Cardiac fibroblast (primary cell): ENCODE measurements at regions not wholly inside any gene's neighbourhood (a gene's known extent, or its start where the extent isn't known, plus 50 kb on each side); places are given as distances from the start of the nearest gene placed in this dataset.
A peak's percentile ranks its signal among the peaks of the same experiment; 100 is the strongest.
"Not testable (repeated sequence)": the region's sequence is repeated elsewhere in the genome, so short reads cannot be mapped to it uniquely, and the experiment has no call there.

Source experiments
- DNase-seq, 2 donors: peaks; one replicate each; pipeline versions ENCODE4 v3.0.0 to v3.0.0-alpha.2; 2010; ENCODE audit warnings: low read depth in 2 of 2
- H3K4me3 ChIP-seq, 2 donors: replicated peaks in 1 of 2; 1 replicate in 1 of 2; 2 replicates in 1 of 2; pipeline ENCODE4 v1.5.1; 2011; ENCODE audit warnings: low read depth in 2 of 2, low read length in 2 of 2, mild to moderate bottlenecking in 2 of 2, moderate library complexity in 1 of 2
- TF ChIP-seq, protein P1 (sequence below): IDR thresholded peaks from one replicate; pipeline ENCODE4 v1.5.1; 2011; ENCODE audit warnings: low read depth, mild to moderate bottlenecking, low read length, inconsistent platforms

DNA sequence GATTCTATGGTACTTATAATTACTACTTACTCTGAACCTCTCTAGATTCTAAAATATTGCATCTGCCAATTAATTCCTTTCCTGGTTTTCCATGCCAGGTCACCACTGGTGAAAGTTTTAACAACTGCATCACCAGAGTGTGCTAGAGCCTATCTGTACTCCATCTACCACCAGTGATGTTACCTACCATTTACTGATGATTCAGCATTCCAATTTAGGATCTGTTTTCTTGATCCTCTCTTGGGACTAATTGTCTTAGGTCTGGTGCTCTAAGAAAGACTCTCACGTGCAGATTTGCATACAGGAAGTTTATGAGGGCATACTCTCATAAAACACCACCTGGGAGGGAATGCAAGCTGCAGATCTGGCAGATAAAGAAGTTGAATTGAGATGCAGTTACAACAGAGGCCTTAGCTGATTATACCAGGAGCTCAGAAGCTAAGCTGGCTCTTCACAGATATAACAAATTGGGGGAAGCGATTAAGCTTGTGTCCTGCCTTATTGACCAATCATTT is 347.6 kb upstream of the VRK2 start:
- TF ChIP-seq, protein P1, sequence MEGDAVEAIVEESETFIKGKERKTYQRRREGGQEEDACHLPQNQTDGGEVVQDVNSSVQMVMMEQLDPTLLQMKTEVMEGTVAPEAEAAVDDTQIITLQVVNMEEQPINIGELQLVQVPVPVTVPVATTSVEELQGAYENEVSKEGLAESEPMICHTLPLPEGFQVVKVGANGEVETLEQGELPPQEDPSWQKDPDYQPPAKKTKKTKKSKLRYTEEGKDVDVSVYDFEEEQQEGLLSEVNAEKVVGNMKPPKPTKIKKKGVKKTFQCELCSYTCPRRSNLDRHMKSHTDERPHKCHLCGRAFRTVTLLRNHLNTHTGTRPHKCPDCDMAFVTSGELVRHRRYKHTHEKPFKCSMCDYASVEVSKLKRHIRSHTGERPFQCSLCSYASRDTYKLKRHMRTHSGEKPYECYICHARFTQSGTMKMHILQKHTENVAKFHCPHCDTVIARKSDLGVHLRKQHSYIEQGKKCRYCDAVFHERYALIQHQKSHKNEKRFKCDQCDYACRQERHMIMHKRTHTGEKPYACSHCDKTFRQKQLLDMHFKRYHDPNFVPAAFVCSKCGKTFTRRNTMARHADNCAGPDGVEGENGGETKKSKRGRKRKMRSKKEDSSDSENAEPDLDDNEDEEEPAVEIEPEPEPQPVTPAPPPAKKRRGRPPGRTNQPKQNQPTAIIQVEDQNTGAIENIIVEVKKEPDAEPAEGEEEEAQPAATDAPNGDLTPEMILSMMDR, result no peak
- H3K4me3 ChIP-seq, result no peak overlapping the region
- no peak for DNase-seq

DNA sequence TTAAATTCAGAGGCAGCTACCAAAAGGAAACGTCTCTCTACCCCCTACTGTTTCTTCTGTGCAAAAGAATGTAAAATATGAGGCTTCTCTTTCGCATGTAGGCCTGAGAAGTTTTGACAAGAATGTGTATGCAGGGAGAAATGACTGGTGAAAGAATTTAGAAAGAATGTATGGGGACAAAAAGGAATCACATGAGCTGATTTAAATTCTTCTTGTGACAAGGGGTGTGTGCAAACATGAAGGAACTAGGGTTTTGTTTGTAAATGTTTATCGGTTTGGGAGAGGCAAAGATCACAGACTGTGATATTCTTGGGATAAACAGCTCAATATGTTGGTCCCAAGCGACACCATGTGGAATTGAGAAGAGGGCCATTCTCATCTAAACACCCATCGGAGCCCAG is 345.2 kb upstream of the VRK2 start:
- peak in 1 of 2 donors; percentile 36 for DNase-seq
- TF ChIP-seq, protein P1, result no peak
- no peak overlapping the region for H3K4me3 ChIP-seq

DNA sequence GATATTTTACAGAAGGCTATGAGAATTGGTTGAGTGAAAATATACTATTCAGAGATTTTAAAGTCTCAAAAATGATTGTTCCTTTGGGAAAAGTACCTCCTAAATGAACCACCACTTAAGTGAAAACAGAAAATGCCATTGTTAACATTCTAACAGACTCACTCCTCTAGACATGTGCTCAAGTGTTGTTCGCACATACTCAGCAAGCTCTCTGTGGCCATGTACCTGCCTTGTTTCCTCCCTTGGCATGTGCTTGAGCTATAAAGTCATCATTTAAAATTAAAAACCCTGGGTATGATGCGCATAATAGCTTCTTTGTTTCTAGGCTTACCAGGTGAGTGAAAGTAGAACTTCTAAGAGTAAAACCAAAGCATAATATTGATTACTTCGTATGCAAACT is 343.2 kb upstream of the VRK2 start:
- no peak for DNase-seq
- TF ChIP-seq, protein P1, result no peak
- H3K4me3 ChIP-seq, result no peak overlapping the region

DNA sequence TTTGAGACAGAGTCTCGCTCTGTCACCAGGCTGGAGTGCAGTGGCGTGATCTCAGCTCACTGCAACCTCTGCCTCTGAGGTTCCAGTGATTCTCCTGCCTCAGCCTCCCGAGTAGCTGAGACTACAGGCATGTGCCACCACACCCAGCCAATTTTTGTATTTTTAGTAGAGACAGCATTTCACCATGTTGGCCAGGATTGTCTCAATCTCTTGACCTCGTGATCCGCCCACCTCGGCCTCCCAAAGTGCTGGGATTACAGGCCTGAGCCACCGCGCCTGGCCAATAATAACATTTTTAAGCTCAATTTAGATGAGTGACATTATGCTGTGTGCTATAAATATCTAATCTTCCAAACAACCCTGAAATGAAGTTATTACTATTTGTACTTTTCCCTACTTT is 338.8 kb upstream of the VRK2 start:
- not testable (repeated sequence) for DNase-seq, H3K4me3 ChIP-seq

DNA sequence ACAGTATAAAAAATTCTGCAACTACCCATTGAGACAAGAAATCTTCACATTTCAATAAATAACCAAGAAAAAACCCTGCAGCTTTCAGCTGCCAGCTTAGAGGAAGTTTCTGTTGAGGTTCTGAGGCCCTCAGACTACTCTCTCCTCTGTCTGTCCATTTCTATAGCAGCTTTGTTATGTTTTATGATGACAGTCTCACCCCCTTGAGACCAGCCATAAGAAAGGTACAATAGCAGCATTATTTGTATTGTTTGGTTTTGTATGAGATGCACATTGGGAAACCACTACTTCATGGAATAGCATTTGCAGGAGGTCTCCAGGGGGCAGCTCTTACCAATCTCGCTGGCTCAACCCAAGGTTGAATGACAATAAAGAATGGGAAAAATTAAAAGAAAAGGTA is 334.6 kb upstream of the VRK2 start:
- TF ChIP-seq, protein P1, result no peak
- DNase-seq, result no peak
- no peak overlapping the region for H3K4me3 ChIP-seq

DNA sequence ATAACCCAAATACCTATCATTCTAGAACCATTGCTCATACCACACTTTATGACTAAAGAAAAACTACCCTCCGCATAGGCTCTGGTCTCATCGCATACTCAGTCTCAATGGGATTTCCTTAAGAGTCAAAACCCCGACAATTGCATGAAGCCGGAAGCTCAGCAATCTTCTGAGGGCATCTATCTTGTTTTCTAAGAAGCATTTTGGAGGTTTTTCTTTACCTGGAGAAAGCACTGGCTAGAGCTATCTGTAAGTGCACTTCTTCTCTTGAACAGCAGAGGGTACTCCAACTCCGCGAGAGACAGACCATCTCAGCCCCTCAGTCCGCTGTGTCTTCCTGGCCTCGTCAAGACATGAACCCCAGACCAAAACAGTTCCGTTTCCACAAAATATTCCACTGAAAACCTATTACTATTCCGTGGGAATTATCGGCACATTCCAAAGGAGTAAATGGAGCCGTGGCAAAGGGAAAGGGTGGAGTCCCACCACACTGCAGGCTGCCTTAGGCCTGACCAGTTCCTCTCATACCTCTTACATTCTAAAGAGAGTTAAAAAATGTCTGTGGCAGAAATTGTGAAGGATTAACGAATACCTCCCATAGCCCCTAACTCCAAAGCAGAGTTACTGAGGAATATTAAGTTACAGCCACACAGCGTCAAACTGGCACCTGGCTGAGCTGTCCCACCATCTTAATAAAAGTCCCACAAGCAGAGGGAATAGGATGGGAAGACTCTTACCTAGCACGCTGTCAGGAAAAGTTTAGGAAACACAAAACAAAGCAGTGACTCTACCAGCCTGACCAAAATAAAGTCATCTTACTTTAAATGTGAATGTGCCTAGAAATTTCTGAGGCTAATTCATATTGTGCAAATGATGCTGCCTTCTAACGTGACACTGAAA is 325.6 kb upstream of the VRK2 start:
- peak overlapping the region in 1 of 2 donors; percentile 3 for H3K4me3 ChIP-seq
- TF ChIP-seq, protein P1, result peak; percentile 85
- peak; percentile 62 to 82 for DNase-seq

DNA sequence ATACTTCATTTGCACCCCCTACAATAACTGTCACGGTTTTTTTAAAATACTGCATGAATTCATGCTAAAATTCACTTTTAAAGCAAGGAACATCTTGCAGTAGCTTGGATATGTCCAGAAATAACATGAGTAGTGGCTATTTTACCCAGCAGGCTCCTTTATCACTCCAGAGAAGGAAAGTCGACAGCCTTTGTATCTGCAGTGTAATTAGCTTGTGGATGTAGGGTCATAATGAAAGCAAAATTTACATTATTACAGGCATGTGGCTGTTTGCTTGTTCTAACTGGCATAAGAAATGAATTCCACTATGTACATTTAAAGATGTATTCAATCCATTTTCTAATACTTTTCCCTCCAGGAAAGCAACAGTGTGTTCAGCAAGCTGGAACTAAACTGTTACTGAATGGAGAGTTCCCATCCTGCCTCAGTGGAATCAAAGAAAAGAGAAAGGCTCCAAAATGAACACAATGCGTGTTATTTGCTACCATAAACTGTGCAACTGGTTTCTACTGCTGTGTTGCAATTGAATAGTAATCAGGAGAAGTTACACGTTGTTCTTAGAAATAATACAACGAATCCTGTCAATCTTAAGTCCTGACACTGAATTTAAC is 321.2 kb upstream of the VRK2 start:
- H3K4me3 ChIP-seq, result no peak overlapping the region
- no peak for DNase-seq
- TF ChIP-seq, protein P1, result no peak
